Nephron (organoid): ENCODE measurements at regions not wholly inside any gene's neighbourhood (a gene's known extent, or its start where the extent isn't known, plus 50 kb on each side); places are given as distances from the start of the nearest gene placed in this dataset.

Experiments used
- H3K27ac Mint-ChIP-seq, 3 experiments: 2 replicates each; pipeline ENCODE4 v1.8.0; 2020; ENCODE audit warnings: mixed read lengths in 3 of 3, mild to moderate bottlenecking in 2 of 3, moderate library complexity in 1 of 3
- H3K27me3 Mint-ChIP-seq: 2 replicates; pipeline ENCODE4 v1.8.0; 2021; ENCODE audit warnings: low read depth, mild to moderate bottlenecking, moderate library complexity, mixed read lengths
- H3K36me3 Mint-ChIP-seq: 2 replicates; pipeline ENCODE4 v1.8.0; 2020; ENCODE audit warnings: low read depth, mixed read lengths
- H3K4me1 Mint-ChIP-seq: 2 replicates; pipeline ENCODE4 v1.8.0; 2020; ENCODE audit warnings: mixed read lengths
- H3K4me3 Mint-ChIP-seq, 3 experiments: 2 replicates each; pipeline ENCODE4 v1.8.0; 2020; ENCODE audit warnings: mild to moderate bottlenecking in 3 of 3, mixed read lengths in 3 of 3, moderate library complexity in 2 of 3
- H3K9me3 Mint-ChIP-seq: 2 replicates; pipeline ENCODE4 v1.8.0; 2020; ENCODE audit warnings: mixed read lengths
- TF ChIP-seq, protein P1 (sequence below), 3 experiments: fragments of 200-600 bp; sonication (generic); IDR thresholded peaks; one replicate each; pipeline ENCODE4 v1.5.0; 2021; ENCODE audit warnings: antibody characterized with exemption in 3 of 3; ENCODE audit not compliant: unreplicated experiment in 3 of 3

DNA sequence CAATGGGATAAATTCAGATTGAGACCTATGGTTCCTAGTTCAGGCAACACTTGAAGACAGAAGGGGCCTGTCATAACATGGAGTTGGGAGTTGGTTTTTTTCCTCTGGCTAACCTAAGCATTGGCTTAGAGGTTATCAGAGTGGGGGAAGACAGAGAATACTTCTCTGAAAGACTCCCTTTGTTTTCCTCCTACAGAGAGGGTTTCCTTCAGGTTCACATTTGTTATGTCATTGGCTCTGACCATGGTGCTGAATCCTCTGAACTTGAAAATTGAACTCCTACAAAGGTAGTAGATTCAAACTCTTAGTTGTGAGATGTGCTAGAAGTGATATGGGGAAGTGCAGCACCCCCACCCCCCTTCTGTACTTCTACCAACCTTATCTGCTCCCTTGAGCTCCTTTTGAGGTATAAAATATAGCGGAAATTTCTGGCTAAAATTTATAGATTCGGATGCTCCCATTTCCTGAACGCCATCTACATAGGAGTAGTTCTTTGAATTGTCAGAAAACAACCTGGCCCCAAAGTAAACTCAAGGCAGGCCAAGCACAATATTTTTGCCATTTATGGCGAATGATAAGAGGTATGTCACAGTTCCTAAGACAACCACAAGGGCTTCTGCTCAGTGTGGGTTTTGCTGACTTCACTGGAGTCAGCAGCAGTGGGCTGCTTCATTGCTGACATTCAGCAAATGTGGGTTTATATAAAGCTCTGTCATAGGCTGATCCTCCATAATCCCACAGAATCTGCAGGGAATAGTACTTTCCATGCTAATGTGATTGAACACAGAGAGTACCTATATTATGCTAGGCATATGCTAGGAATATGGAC is 131.6 kb upstream of the KLF14 start:
- Mint-ChIP-seq H3K4me1 (no peaks in the 10 kb centered on the region), H3K27me3 (peaks cover 8% of the 10 kb centered on the region), H3K36me3 (no peaks in the 10 kb centered on the region), H3K4me3 (no peak overlapping the region), H3K27ac (no peak overlapping the region), H3K9me3 (peaks cover 13% of the 10 kb centered on the region)
- TF ChIP-seq, protein P1, sequence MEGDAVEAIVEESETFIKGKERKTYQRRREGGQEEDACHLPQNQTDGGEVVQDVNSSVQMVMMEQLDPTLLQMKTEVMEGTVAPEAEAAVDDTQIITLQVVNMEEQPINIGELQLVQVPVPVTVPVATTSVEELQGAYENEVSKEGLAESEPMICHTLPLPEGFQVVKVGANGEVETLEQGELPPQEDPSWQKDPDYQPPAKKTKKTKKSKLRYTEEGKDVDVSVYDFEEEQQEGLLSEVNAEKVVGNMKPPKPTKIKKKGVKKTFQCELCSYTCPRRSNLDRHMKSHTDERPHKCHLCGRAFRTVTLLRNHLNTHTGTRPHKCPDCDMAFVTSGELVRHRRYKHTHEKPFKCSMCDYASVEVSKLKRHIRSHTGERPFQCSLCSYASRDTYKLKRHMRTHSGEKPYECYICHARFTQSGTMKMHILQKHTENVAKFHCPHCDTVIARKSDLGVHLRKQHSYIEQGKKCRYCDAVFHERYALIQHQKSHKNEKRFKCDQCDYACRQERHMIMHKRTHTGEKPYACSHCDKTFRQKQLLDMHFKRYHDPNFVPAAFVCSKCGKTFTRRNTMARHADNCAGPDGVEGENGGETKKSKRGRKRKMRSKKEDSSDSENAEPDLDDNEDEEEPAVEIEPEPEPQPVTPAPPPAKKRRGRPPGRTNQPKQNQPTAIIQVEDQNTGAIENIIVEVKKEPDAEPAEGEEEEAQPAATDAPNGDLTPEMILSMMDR (IDR thresholded peaks at IDR 0.05; ENCODE audit: unreplicated experiment in 3 of 3): no peak

DNA sequence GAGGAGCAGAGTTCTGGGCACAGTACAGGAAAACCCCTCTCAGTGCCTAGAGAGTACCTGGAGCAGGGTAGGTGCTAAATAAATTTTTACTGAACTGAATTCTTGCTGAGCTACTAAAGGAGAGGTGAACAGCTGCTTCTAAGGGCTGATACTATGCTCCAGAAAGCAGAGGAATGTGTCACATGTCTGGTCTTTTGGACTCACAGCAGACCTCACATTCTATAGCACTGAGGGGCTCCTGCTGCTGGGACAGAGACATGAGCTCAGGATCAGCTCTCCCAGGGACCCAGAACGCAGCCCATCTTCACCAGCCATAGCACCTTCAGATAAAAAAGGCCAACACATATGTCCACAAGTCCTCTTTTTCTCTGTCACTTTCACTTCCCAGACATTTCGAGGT is 133.0 kb upstream of the KLF14 start:
- Mint-ChIP-seq H3K27me3 (peaks cover 8% of the 10 kb centered on the region), H3K4me1 (no peaks in the 10 kb centered on the region), H3K27ac (no peak overlapping the region), H3K9me3 (peaks cover 4% of the 10 kb centered on the region), H3K4me3 (no peak overlapping the region), H3K36me3 (no peaks in the 10 kb centered on the region)
- TF ChIP-seq, protein P1 (IDR thresholded peaks at IDR 0.05; ENCODE audit: unreplicated experiment in 3 of 3): no peak

DNA sequence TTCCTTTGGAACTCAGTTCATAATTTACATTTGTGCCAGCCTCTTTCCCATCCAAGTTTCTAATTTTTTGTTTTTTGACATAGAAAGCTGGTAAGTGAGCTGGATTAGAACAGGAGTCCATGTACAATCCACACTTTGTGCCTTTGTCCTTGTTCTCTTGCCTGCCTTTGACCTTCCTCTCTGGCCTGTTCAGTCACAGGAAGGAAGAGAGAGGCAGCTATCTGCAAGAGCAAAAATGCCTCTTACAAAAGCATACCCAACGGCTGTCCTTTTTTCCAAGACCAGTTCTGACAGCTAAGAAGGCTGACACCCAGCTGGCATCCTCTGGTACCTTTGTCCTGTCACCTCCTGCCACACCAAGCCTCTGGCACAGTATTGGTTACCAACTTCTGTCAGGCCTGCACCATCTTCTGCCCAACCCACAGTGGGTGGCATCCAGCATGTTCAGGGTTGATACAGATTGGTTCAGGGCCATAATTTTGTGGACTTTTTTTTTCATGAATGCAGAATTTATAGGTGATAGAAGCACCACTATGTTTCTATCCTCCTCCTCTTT is 133.7 kb upstream of the KLF14 start:
- TF ChIP-seq, protein P1 (IDR thresholded peaks at IDR 0.05; ENCODE audit: unreplicated experiment in 3 of 3): no peak
- Mint-ChIP-seq H3K4me3 (no peak overlapping the region), H3K4me1 (no peaks in the 10 kb centered on the region), H3K36me3 (no peaks in the 10 kb centered on the region), H3K9me3 (peaks cover 3% of the 10 kb centered on the region), H3K27me3 (peaks cover 8% of the 10 kb centered on the region), H3K27ac (no peak overlapping the region)

DNA sequence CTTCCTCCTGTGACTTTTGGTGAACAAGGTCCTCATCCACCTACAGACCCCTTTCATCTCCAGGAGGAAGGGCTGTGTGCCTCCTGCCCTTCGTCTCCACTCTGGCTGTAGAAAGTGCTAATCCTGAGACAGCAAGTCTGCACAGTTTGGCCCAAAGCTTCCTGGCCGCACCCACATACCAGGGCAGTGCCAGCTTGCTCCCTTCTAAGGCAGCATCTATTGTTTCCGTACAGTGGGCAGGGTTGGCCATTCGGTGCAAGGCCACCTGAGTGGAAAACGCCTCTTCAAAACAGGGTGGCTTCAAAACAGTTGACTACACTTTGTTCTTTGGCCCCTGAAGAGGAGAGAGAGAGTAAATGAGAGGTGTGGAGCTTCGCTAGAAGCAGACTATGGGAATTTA is 134.1 kb upstream of the KLF14 start:
- H3K4me1 Mint-ChIP-seq: no peaks in the 10 kb centered on the region
- TF ChIP-seq, protein P1 (IDR thresholded peaks at IDR 0.05; ENCODE audit: unreplicated experiment in 3 of 3): no peak
- H3K36me3 Mint-ChIP-seq: no peaks in the 10 kb centered on the region

DNA sequence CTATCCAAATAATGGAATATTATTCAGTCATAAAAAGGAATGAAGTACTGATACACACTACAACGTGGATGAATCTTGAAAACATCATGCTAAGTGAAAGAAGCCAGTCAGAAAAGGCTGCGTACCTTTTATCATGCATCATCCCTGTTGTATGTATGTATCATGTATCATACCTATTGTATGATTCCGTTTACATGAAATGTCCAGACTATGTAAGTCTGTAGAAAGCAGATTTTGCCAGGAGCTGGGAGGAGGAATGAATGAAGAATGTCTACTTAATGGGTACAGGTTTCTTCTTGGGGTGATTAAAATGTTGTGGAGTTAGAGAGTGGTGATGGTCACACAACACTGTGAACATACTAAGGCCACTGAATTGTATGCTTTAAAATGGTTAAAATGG is 135.9 kb upstream of the KLF14 start:
- H3K4me1 Mint-ChIP-seq: peaks cover 6% of the 10 kb centered on the region

More for the DNA sequence above, 134.1 kb upstream of the KLF14 start:
- H3K27me3 Mint-ChIP-seq: peaks cover 8% of the 10 kb centered on the region
- H3K27ac Mint-ChIP-seq: no peak overlapping the region
- peaks cover 3% of the 10 kb centered on the region for H3K9me3 Mint-ChIP-seq
- H3K4me3 Mint-ChIP-seq: no peak overlapping the region

More for the DNA sequence above, 135.9 kb upstream of the KLF14 start:
- Mint-ChIP-seq H3K27me3 (peaks cover 8% of the 10 kb centered on the region), H3K36me3 (no peaks in the 10 kb centered on the region), H3K4me3 (no peak overlapping the region), H3K27ac (no peak overlapping the region), H3K9me3 (peaks cover 3% of the 10 kb centered on the region)
- TF ChIP-seq, protein P1 (IDR thresholded peaks at IDR 0.05; ENCODE audit: unreplicated experiment in 3 of 3): no peak
